Lung (tissue), 11 donors: ENCODE measurements at regions not wholly inside any gene's neighbourhood (a gene's known extent, or its start where the extent isn't known, plus 50 kb on each side); places are given as distances from the start of the nearest gene placed in this dataset.

ENCODE experiments used
- ATAC-seq: fragments of 200-7000 bp; cut with Tn5 transposase; one replicate; pipeline ENCODE4 v1.9.1; 2020; ENCODE audit warnings: moderate number of reproducible peaks; ENCODE audit not compliant: insufficient read depth, low FRiP score
- DNase-seq, 3 donors: peaks; one replicate each; pipeline ENCODE4 v3.0.0-alpha.2; 2013 to 2017
- H3K27ac ChIP-seq, 2 donors: one replicate each; pipeline ENCODE4 v1.5.1; 2013; ENCODE audit warnings: mild to moderate bottlenecking in 2 of 2, moderate library complexity in 2 of 2, control low read depth in 1 of 2, inconsistent platforms in 1 of 2, low read depth in 1 of 2, low read length in 1 of 2
- H3K27me3 ChIP-seq, 3 donors: one replicate each; pipeline ENCODE4 v1.5.1; 2013; ENCODE audit warnings: low read length in 2 of 3; ENCODE audit not compliant: control insufficient read depth in 3 of 3, insufficient read depth in 3 of 3
- H3K36me3 ChIP-seq, 4 donors: one replicate each; pipeline ENCODE4 v1.5.1; 2013; ENCODE audit warnings: low read length in 4 of 4, mild to moderate bottlenecking in 1 of 4, moderate library complexity in 1 of 4; ENCODE audit not compliant: control insufficient read depth in 4 of 4, insufficient read depth in 4 of 4
- H3K4me1 ChIP-seq, 5 donors: one replicate each; pipeline ENCODE4 v1.5.1; 2013; ENCODE audit warnings: low read length in 5 of 5, mild to moderate bottlenecking in 2 of 5, moderate library complexity in 1 of 5; ENCODE audit not compliant: control insufficient read depth in 5 of 5, insufficient read depth in 5 of 5
- H3K4me3 ChIP-seq: one replicate; pipeline ENCODE4 v1.5.1; 2013; ENCODE audit warnings: mild to moderate bottlenecking, control low read depth, moderate library complexity
- H3K9ac ChIP-seq, 2 donors: one replicate each; pipeline ENCODE4 v1.5.1; 2013; ENCODE audit warnings: low read length in 2 of 2, control low read depth in 1 of 2; ENCODE audit not compliant: insufficient read depth in 1 of 2
- H3K9me3 ChIP-seq, 4 donors: one replicate each; pipeline ENCODE4 v1.5.1; 2013; ENCODE audit warnings: low read length in 3 of 4, mild to moderate bottlenecking in 1 of 4, moderate library complexity in 1 of 4; ENCODE audit not compliant: control insufficient read depth in 4 of 4, insufficient read depth in 3 of 4
- WGBS, 2 donors: extraction: QIAGEN DNeasy Blood & Tissue Kit; methylation state at CpG; one replicate each; pipeline ENCODE4 v1.1.7; 2013; 5-methylcytosine and 5-hydroxymethylcytosine counted together
- TF ChIP-seq, protein P1 (sequence below): IDR thresholded peaks from 2 replicates; pipeline ENCODE4 v1.5.1; 2012; ENCODE audit warnings: mild to moderate bottlenecking; ENCODE audit errors: control extremely low read depth, extremely low read depth
- donor health status: control.
- donor health status: control.
- donor health status: Bipolar disorder and iron deficiency.
- donor health status: healthy.
- donor health status: DM: yes; HTN: yes; CAD: no.

GRCh38 chr11:134572741-134573675, 161.0 kb upstream of the B3GAT1 start:
- DNase-seq (no peak), ATAC-seq (no peak)
- Histone ChIP-seq H3K27me3 (peaks cover 0 to 5% (median 2%) of the 10 kb centered on the region in 3 donors), H3K27ac (no peak overlapping the region), H3K36me3 (no peaks in the 10 kb centered on the region), H3K9me3 (no peaks in the 10 kb centered on the region), H3K4me3 (no peak overlapping the region), H3K9ac (no peak overlapping the region), H3K4me1 (no peaks in the 10 kb centered on the region)
- WGBS, 2 donors: 78 to 80% methylated on average over 22 of the region's 22 CpGs
- TF ChIP-seq, protein P1, sequence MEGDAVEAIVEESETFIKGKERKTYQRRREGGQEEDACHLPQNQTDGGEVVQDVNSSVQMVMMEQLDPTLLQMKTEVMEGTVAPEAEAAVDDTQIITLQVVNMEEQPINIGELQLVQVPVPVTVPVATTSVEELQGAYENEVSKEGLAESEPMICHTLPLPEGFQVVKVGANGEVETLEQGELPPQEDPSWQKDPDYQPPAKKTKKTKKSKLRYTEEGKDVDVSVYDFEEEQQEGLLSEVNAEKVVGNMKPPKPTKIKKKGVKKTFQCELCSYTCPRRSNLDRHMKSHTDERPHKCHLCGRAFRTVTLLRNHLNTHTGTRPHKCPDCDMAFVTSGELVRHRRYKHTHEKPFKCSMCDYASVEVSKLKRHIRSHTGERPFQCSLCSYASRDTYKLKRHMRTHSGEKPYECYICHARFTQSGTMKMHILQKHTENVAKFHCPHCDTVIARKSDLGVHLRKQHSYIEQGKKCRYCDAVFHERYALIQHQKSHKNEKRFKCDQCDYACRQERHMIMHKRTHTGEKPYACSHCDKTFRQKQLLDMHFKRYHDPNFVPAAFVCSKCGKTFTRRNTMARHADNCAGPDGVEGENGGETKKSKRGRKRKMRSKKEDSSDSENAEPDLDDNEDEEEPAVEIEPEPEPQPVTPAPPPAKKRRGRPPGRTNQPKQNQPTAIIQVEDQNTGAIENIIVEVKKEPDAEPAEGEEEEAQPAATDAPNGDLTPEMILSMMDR: no peak

- DNase-seq (no peak), ATAC-seq (no peak)
- Histone ChIP-seq H3K27ac (no peak overlapping the region), H3K9ac (no peak overlapping the region), H3K4me3 (no peak overlapping the region), H3K36me3 (no peaks in the 10 kb centered on the region), H3K9me3 (no peaks in the 10 kb centered on the region), H3K4me1 (no peaks in the 10 kb centered on the region), H3K27me3 (peaks cover 0 to 5% (median 4%) of the 10 kb centered on the region in 3 donors)
- WGBS, 2 donors: 84 to 86% methylated on average over 3 of the region's 3 CpGs
- TF ChIP-seq, protein P1: no peak
These were observed 159.3 kb upstream of the B3GAT1 start for GRCh38 chr11:134571301-134571700.

- Histone ChIP-seq H3K27me3 (peaks cover 0 to 4% (median 3%) of the 10 kb centered on the region in 3 donors), H3K4me1 (no peaks in the 10 kb centered on the region), H3K27ac (no peak overlapping the region), H3K4me3 (no peak overlapping the region), H3K36me3 (no peaks in the 10 kb centered on the region), H3K9ac (no peak overlapping the region), H3K9me3 (peaks cover 0 to 2% (median 0%) of the 10 kb centered on the region in 4 donors)
- DNase-seq (no peak), ATAC-seq (no peak)
- WGBS, 2 donors: 76 to 90% methylated on average over 6 of the region's 6 CpGs
- TF ChIP-seq, protein P1: no peak
These were observed 157.2 kb upstream of the B3GAT1 start for GRCh38 chr11:134569195-134569594.
